Activated CD4-positive, alpha-beta T cell treated with anti-CD3 and anti-CD28 coated beads for 48 hours (primary cell): ENCODE measurements at regions not wholly inside any gene's neighbourhood (a gene's known extent, or its start where the extent isn't known, plus 50 kb on each side); places are given as distances from the start of the nearest gene placed in this dataset.

Experiments
- DNase-seq: peaks from one replicate; pipeline ENCODE4 v3.0.0-alpha.2; 2020

GRCh38 chr10:71025535-71025934 lies 137.2 kb upstream of the PCBD1 start:
- no peak for DNase-seq

- no peak for DNase-seq
These were observed 139.7 kb upstream of the PCBD1 start for GRCh38 chr10:71028066-71028465.

- no peak for DNase-seq
These were observed 141.1 kb upstream of the PCBD1 start for GRCh38 chr10:71029411-71029892.

GRCh38 chr10:71029907-71030306 lies 141.5 kb upstream of the PCBD1 start:
- no peak for DNase-seq

GRCh38 chr10:71031026-71031425 lies 142.7 kb upstream of the PCBD1 start:
- no peak for DNase-seq

GRCh38 chr10:71031603-71032002 lies 143.2 kb upstream of the PCBD1 start:
- no peak for DNase-seq

GRCh38 chr10:71032887-71033286 lies 144.5 kb upstream of the PCBD1 start:
- no peak for DNase-seq

- no peak for DNase-seq
These were observed 145.1 kb upstream of the PCBD1 start for GRCh38 chr10:71033396-71033980.

- no peak for DNase-seq
These were observed 147.3 kb upstream of the PCBD1 start for GRCh38 chr10:71035511-71036296.

GRCh38 chr10:71036297-71036966 lies 148.1 kb upstream of the PCBD1 start:
- DNase-seq, result no peak

- DNase-seq, result no peak
These were observed 149.8 kb upstream of the PCBD1 start for GRCh38 chr10:71038091-71038633.

GRCh38 chr10:71038921-71039320 lies 150.6 kb upstream of the PCBD1 start:
- no peak for DNase-seq

- no peak for DNase-seq
These were observed 151.2 kb upstream of the PCBD1 start for GRCh38 chr10:71039551-71039950.

- DNase-seq, result no peak
These were observed 152.0 kb upstream of the PCBD1 start for GRCh38 chr10:71040343-71040742.

- DNase-seq, result no peak
These were observed 152.7 kb upstream of the PCBD1 start for GRCh38 chr10:71040846-71041605.

GRCh38 chr10:71042216-71042615 lies 153.9 kb upstream of the PCBD1 start:
- no peak for DNase-seq

- DNase-seq, result no peak
These were observed 154.3 kb upstream of the PCBD1 start for GRCh38 chr10:71042699-71043098.

- DNase-seq, result no peak
These were observed 155.5 kb upstream of the PCBD1 start for GRCh38 chr10:71043858-71044257.

- DNase-seq, result no peak
These were observed 156.4 kb upstream of the PCBD1 start for GRCh38 chr10:71044720-71045119.

GRCh38 chr10:71045204-71045809 lies 156.9 kb upstream of the PCBD1 start:
- DNase-seq, result no peak

GRCh38 chr10:71045936-71046335 lies 157.6 kb upstream of the PCBD1 start:
- DNase-seq, result no peak

- no peak for DNase-seq
These were observed 158.4 kb upstream of the PCBD1 start for GRCh38 chr10:71046747-71047146.
